Liver (tissue), 3 donors: ENCODE measurements at regions not wholly inside any gene's neighbourhood (a gene's known extent, or its start where the extent isn't known, plus 50 kb on each side); places are given as distances from the start of the nearest gene placed in this dataset.

ENCODE experiments used
- ATF3 ChIP-seq: IDR thresholded peaks from 2 replicates; pipeline ENCODE4 v1.6.1; 2016; ENCODE audit warnings: antibody characterized with exemption
- CTCF ChIP-seq: fragments of 150-350 bp; IDR thresholded peaks from 2 replicates; pipeline ENCODE4 v1.5.1; 2017; ENCODE audit warnings: improper control_type of control experiment, low read depth, low read length; ENCODE audit not compliant: missing input control
- EGR1 ChIP-seq, 2 donors: IDR thresholded peaks; 2 replicates each; pipeline ENCODE4 v1.6.1; 2016 to 2018; ENCODE audit warnings: antibody characterized with exemption in 2 of 2, low read depth in 2 of 2
- FOXA1 ChIP-seq: IDR thresholded peaks from 2 replicates; pipeline ENCODE4 v1.6.1; 2016; ENCODE audit warnings: antibody characterized with exemption
- HNF4G ChIP-seq: IDR thresholded peaks from 2 replicates; pipeline ENCODE4 v1.6.1; 2016; ENCODE audit warnings: antibody characterized with exemption
- JUND ChIP-seq, 2 donors: IDR thresholded peaks; 2 replicates each; pipeline ENCODE4 v1.6.1; 2016; ENCODE audit warnings: antibody characterized with exemption in 2 of 2
- MAX ChIP-seq: IDR thresholded peaks from 2 replicates; pipeline ENCODE4 v1.6.1; 2016; ENCODE audit warnings: antibody characterized with exemption
- RAD21 ChIP-seq, 2 donors: IDR thresholded peaks; 2 replicates each; pipeline ENCODE4 v1.6.1; 2016; ENCODE audit warnings: antibody characterized with exemption in 2 of 2, mild to moderate bottlenecking in 2 of 2
- REST ChIP-seq: IDR thresholded peaks from 2 replicates; pipeline ENCODE4 v1.6.1; 2016; ENCODE audit warnings: antibody characterized with exemption, mild to moderate bottlenecking
- SP1 ChIP-seq: IDR thresholded peaks from 2 replicates; pipeline ENCODE4 v1.6.1; 2018; ENCODE audit warnings: antibody characterized with exemption, mild to moderate bottlenecking
- TAF1 ChIP-seq: conservative IDR thresholded peaks from 2 replicates; pipeline ENCODE4 v1.6.1; 2016; ENCODE audit warnings: antibody characterized with exemption, mild to moderate bottlenecking
- YY1 ChIP-seq: IDR thresholded peaks from 2 replicates; pipeline ENCODE4 v1.6.1; 2016; ENCODE audit warnings: antibody characterized with exemption, mild to moderate bottlenecking
- ZBTB33 ChIP-seq: IDR thresholded peaks from 2 replicates; pipeline ENCODE4 v1.6.1; 2016; ENCODE audit warnings: antibody characterized with exemption
- donor health status: healthy.
- donor health status: healthy.

- TF ChIP-seq CTCF (no peak), MAX (no peak), YY1 (no peak), ZBTB33 (no peak), REST (no peak), TAF1 (no peak), ATF3 (no peak), JUND (IDR thresholded peaks at IDR 0.05) (no peak), RAD21 (IDR thresholded peaks at IDR 0.05) (no peak), EGR1 (IDR thresholded peaks at IDR 0.05; ENCODE audit: low read depth in 2 of 2) (no peak), HNF4G (no peak), FOXA1 (no peak), SP1 (no peak)
Measured at GRCh38 chr1:226463925-226464586, 56.2 kb upstream of the PARP1 start.
